ENCODE measurements at regions not wholly inside any gene's neighbourhood (a gene's known extent, or its start where the extent isn't known, plus 50 kb on each side); places are given as distances from the start of the nearest gene placed in this dataset.

DNA sequence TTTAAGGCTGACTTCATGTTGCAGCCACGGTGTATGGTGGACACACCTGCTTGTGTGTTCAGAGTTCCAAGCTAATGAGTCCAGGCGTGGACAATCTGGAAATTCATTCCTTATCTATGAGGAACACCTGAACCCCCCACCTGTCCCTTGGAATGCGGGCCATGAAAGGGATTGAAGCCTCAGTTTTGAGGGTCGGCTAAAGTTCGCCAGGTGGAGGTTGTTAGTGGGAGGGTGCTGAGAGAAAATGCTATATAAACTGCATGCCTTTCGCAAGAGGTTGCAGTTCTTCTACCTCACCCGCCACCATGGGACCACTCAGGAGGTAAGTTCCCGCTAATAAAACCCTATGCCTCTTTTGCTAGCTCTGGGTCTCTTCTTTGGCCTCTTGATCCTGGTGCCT is 348.0 kb downstream of the BCL11B start:
- TF ChIP-seq CTCF (IDR thresholded peaks at IDR 0.05) (no peak), POLR2A (IDR thresholded peaks at IDR 0.05) (no peak)
